HUDEP-2 (cell line): ENCODE measurements at regions not wholly inside any gene's neighbourhood (a gene's known extent, or its start where the extent isn't known, plus 50 kb on each side); places are given as distances from the start of the nearest gene placed in this dataset.

Source experiments
- DNase-seq, 76 experiments: peaks; one replicate each; lab custom pipeline; 2025; ENCODE audit not compliant: unreplicated experiment in 76 of 76; lab: John Stamatoyannopoulos, UW

DNA sequence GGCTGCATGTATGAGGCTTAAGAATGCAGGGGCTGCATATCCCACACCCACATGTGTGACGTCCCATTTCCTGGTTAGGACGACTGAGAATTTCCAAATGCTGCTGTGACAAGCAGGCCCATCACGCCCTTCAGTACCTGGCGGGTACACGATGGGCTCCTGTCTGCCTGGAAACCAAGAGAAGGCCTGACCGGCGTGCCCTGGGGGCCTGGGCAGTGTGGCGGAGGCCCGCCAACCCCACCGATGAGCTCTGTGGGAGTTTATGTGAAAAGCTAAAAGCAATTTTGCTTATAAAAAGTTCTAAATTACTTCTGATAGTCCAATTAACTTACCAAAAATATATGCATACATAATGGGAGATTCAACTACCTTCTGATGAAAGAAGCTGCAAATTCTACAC, 837.3 kb downstream of the GALR1 start:
- DNase-seq: no peak

DNA sequence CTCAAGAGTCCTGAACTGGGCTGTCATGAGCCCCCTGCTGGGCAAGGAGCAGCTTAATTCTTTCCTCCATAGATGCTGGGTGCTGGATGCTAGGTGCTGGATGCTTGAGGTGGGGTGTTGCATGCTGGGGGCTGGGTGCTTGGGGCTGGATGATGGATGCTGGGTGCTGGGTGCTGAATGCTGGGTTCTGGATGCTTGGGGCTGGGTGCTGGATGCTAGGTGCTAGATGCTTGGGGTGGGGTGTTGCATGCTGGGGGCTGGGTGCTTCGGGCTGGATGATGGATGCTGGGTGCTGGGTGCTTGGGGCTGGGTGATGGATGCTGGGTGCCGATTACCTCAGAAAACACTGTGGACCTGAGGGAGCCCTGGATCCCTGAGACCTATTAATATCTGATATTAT, 837.7 kb downstream of the GALR1 start:
- no peak for DNase-seq

DNA sequence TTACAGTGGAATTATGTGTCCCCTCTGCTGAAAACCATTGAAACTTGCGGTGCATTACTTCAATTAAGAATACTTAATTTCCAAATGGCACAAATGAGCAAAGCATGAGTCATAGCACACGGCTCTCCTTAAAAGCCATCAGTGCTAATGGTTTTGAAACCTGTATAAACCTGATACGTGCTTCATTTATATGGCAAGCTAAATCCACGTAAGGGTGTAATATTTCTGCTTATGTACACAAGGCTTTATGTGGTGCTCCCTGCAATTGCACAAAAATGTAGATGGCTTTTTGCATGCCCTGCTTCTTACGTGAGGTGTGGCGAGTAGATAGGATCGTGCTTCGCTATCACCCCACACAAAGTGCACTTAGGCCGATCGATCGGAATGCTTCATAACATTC, 840.9 kb downstream of the GALR1 start:
- DNase-seq: no peak

DNA sequence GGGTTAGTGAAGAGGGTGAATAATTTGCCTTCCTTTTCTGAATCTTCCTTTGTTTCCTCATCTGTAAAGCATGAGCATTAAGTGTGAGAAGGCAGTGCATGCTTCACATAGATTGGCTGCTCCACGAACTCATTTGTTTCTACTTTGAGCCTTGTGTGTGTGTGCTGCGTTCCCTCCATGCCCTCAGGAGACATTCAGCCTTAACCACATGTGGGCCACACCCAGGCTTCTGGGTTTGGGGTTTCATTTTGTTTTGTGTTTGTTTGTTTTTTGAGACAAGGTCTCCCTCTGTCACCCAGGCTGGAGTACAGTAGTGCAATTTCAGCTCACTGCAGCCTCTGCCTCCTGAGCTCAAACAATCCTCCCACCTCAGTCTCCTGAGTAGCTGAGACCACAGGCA, 843.3 kb downstream of the GALR1 start:
- DNase-seq: no peak

DNA sequence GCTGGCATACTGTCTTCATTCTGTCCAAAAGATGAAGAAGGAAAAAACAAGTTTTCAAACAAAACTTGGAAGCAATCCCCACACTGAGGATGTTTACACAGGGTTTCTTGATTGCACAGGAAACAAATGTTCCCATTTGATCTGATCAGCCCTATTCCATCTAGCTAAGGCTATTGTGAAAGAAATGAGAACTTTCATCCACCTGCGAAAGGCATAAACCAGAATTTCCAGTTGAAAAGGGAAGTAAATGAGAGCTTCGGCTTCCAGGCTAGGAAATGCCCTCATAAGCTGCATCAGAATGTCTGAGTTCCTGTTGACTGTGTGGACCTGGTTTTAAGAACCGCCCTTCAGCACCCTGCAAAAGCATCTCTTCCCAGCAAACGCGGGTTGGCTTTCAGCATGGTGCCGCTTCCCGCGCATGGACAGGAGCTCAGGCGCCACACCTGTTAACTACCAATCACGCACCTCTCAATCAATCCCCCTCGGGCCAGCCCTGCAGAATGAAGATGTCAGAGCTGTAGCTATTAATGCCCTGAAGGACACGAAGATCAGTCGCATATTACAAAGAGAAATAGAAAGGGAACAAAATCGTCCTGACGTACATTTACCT, 850.4 kb downstream of the GALR1 start:
- no peak for DNase-seq

DNA sequence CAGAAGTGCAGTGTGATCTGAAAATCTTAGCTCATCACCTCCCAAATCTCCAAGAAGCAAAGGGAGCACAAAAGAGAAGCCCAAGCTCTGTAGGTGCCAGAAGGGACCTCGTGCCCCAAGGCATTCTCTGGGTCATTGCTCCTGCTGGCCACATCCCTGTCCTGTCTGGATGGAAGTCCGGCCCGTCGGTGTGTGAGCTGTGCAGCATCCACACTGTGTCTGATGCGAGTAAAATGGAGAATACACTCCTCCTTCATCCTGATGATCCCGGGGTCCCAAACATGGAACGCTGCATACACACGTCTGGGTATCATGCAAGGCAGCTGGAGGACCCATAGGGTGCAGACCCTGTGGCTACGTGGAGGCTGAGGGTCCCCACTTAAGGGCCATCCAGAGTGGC, 851.4 kb downstream of the GALR1 start:
- no peak for DNase-seq

DNA sequence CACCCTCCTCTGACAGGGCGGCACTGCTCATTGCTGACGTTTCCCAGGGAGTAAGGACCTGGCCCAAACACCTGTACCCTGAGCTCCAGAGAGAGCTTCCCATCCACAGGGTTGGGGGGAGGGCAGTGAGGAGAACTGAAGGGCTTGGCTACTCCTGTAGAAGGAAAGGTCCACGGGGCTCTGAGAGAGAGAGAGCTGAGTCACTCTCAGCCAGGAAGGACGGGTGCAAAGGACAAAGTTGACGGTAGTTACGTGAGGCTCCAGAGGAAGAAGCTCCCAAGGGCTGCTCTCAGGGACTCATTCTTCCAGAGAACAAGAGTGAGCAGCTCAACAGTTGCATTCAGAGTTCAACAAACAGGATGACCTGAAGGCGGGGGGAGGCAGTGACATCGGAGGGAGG, 852.5 kb downstream of the GALR1 start:
- no peak for DNase-seq

DNA sequence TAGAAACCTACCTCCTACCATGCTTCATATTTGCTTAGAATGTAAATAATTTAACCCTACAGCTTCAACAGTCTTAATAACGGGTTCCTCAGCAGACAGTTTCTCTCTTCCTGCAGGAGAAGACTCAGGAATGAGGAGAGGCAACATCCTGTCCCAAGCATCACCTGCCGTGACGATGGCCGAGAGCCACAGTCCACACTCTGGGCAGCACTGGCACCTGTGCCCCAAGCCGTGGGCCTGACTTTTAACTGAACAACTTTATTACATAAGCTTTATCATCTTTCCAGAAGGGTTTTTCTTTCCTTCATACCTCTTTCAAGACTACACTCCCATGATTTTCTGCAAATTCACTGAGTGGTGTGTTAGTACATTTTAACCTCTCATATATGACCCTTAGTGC, 856.0 kb downstream of the GALR1 start:
- no peak for DNase-seq

DNA sequence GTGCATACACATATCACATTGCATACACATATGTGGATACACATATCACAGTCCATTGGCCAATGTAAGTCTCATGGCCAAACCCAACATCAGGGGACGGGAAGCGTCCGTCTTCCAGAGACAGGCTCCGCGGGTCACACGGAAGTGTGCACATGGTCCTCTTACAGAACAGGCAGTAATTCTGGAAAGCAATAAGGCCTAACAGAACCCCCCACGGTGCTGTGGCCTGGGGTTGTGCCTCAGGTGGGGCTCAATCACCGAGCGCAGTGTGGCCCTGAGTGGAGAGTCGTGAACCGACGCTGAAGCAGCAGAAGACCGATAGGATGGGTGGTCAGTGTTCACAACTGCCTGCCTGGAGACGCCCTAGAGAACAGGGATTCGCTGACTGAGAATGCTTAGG, 857.3 kb downstream of the GALR1 start:
- no peak for DNase-seq

DNA sequence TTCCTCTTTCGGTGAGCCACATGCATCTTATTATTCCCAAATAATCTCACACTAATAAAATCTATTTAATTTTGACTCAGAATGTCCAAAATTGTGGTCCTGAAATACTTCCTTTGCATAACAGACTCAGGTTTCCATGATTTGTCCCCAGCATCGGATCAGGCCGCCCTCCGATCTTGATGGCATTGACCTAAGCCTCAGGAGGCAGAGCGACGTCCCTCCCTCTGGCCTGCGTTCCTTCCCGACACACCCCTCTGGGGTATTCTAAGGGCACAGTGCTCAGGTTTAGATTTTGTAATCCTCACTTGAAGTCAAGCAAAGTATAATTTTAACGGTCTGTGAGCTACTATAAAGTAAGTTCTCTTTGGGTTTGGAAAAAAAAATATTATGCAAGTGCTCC, 857.7 kb downstream of the GALR1 start:
- no peak for DNase-seq

DNA sequence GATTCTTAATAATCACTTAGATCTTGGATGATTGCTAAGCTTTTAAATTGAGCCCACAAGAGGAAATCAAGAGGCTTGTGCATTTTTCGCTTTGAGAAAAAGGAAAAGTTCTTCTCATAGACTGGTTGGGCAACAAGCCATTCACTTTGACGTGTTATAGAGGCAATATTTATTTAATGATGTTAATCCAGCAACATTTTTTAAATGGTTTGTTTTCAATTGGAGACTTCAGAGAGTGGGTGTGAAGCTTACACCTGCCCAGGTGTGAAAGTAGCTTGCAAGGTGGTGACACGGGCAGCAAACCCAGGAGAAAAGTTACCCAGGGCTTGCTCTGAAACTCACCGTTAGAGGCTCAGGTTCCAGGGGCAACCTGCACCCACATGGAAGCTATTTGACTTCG, 858.9 kb downstream of the GALR1 start:
- DNase-seq: no peak

DNA sequence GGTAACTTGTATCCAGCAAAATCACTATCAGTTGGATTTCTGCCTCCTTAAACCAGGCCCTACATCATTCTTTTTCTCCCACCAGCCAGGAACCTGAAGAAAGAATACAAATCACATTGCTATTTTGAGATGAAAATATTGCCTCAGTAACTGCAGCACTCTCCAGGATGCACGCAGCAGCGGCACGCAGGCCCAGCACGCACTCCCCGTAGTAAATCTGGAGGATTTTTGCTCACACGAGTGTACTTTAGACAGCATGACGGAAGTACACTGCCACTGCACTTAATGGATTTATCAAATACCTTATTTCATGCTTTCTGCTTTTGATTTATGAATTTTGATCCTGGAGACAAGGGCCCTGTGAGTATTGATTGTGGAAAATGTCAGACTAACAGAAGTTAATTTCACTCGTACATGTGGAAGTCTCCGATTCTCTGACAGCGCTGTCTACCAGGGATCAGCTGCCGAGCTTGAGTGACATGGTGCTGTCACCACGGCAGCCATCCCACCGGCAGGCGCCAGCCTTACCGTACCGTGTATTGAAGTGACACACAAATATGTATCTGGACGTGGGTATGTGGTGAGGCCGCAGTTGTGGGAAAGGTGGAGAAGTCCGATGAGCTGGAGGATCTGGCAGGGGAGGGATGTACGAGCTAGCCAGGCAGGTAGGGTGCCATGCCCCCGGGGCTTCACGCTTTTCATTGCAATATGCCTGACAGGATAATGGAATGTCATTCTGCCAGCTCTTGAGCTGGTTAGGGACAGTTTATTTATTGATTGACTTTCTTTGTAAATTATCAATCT, 863.7 kb downstream of the GALR1 start:
- DNase-seq: no peak

DNA sequence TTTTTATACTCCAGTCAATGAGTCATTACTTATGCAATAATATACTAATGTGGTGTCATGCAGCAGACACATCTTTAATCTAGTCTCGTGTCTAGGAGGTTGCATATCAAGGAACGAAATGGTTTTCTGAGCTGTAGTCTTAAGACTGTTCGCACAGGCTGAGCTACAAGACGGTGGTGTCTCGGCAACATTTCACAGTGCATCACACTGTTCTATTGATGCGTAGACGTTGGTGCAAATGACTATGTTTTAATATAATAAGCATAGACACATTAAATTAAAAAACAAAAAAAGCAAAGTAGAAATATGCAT, 864.2 kb downstream of the GALR1 start:
- DNase-seq: no peak

DNA sequence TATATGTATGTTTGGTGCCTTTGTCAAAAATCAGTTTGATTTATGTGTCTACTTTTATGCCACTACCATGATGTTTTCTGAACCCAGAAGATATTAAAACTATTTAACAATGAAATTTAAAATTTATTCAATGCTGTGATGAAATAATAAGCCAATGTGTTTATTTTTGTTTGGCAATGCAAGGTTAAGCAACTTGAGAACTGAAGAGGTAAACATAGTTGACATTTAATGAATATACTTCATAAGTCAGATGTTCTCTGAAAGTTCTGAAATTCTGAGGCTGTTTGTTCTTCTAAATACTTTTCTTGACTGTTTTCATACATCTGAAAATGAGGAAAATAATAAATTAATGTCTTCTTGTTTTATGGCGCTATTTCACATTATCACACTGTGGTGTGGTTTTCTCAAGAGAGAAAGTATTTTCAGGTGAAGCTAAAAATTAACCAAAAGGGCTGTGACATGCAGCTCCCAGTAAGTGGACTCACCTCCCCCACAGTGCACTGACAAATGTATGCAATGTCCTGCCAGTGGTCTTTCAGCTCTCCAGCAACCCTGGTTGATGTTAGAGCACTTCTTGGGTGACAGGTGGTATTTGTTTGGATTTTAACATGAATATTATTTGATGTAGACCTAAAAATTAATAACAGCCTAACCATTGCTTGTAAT, 863.6 kb upstream of the SALL3 start:
- DNase-seq: no peak

DNA sequence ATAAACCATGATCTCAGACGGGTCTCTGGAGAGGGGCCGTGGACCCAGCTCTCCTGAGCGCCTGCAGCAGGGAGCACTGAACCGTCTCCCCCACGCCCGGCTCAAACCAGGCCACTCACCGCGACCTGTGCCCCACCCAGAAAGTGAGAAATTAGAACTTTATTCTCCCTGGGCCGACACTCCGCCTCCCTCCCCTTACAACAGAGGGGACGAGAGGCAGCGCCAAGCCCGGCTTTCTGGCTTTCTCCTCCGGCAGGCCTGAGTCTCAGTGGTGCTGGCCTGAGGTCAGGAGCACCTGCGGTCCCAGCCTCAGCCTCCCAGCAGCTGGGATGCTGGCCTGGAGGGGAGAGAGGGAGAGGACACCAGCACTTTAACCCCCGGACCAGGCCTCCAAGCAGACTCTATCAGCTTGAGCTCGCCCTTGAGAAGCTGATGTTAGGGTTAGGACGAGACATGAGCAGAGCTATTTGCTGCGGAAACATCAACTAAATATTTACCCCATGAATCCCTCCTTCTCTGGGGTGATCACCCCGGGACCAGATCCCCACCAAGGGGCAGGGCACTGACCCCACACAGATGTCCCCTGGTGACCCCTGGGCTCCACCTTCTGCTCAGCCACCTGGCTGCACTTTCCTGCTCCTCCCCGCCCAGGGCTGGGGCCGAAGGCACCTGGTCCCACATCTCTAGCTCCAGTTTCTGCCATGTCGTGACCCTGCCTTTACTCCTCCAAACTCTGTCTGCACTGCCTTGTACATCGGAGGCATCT, 856.3 kb upstream of the SALL3 start:
- DNase-seq: no peak

DNA sequence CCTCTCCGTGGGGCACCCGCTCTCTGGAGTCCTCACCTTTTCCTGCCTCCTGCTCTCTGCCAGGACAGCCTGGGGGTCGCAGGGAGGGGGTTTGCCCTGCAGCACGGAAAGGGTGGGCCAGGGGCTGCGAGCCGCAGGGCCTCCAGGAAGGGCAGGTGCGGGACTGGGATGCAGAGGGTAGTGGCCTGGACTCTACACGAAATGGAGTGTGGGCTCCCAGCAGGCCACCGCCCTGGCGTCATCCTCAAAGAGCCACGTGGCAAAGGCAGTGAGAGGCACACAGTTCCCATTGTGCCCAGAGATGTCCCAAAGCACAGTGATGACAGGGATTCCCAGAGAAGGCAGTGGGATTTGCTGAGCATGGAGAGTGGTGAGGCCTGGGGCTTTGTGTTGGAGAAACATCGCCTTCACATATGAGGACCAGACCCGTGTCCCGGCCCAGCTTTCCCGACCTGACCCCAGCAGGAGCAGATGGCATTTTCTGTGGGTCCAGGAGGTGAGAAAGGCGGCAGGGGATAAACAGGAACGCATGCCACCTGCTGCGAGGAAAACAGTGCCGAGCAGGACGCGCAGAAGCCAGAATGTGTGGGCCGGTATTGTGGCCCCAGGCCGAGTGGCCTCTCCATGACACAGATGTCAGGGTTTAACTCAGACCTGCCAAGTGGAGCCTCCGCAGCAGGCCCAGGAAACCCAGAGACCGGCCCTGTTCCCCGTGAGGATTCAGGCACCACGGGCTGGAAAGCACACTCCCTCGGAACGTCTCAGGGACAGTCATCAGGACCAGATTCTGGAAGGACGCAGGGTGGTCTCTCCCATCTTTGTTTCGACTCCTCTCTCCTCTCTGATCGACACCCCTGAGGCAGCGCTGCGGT, 855.5 kb upstream of the SALL3 start:
- no peak for DNase-seq

DNA sequence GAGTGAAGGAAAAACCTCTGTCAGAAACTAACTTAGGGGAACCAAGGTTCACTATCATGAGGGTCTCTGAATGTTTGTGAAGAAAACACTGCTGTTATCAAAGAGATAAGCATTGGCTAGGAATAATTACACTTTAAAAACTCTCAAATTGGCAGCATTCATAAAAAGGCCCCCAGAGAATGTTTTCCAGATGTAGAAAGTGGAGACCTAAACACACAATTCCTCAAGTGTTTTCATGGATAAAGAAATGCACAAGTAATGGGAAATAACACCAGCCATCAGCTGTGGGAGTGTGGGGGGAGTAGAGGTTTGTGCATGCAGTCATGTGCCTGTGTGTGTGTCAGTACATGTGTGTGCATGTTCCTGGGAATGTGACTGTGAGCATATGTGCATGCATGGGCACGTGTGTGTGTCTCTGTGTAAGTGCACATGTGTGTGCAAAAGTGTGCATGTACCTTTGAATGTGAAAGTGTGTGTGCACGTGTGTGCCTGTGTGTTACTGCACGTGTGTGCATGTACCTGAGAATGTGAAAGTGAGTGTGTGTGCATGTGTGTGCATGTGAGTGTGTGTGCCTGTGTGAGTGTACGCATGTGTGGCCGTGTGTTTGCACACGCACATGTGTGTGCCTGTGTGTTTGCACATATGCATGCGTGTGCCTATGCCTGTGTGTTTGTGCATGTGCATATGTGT, 854.3 kb upstream of the SALL3 start:
- no peak for DNase-seq

DNA sequence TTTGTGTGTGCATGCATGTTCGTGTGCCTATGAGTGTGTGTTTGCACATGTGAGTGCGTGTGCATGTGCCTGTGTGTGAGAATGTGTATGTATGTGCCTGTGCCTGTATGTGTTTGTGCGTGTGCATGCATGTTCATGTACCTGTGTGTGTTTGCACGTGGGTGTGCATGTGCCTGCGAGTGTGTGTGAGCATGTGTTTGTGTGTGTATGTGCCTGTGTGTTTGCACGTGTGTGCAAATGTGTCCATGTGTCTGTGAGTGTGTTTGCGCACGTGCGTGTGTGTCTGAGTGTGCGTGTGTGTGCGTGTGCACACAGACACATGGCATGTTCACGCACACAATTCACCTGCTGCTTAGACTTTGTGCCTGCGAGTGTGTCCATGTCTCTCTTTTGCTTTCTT, 853.5 kb upstream of the SALL3 start:
- no peak for DNase-seq

DNA sequence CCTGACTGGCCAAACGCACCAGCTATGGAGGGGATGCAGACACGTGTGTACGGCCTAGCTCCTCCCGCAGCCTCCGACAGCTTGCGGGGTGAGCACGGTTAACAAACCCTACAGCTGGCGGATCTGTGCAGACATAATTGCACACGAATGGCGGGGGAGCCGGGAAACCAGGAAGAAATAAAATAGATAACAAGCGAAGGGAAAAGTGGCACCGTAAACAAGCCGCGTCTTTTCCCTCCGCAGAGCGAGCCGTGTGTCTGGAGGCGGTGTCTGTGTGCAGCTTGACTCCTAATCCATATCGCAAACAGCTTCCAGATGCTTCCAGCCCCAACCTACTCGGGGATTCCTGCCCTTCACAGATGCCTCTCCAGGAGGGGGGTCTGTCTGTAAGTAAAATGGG, 853.1 kb upstream of the SALL3 start:
- no peak for DNase-seq

DNA sequence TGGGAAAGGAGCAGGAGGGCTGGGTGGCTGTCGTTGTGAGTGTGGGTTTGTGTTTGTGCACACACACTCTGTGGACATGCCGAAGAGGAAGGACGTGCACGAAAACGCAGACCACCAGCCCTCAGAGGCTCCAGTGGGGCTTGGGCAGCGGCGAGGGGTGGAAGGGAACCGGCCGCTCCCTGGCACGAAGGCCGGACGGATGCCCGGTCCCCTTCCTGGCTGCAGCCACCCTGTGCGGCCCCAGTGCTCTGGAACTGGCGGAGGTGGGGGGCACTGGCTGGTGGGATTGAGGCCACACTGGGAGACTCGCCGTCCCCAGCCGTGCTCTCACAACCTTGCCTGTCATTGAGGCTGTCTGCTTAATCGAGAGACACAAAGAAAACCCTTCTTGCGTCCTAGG, 852.6 kb upstream of the SALL3 start:
- no peak for DNase-seq
